ENCODE measurements at regions not wholly inside any gene's neighbourhood (a gene's known extent, or its start where the extent isn't known, plus 50 kb on each side); places are given as distances from the start of the nearest gene placed in this dataset.

GRCh38 chr14:54177641-54178621 lies 218.9 kb upstream of the CDKN3 start:
- DNase-seq: no peak

- DNase-seq: no peak
Observed at GRCh38 chr14:54182419-54183045, 214.3 kb upstream of the CDKN3 start.

- no peak for DNase-seq
Observed at GRCh38 chr14:54186821-54187763, 209.7 kb upstream of the CDKN3 start.

- no peak for DNase-seq
Observed at GRCh38 chr14:54188064-54188666, 208.6 kb upstream of the CDKN3 start.

GRCh38 chr14:54189333-54189732 lies 207.5 kb upstream of the CDKN3 start:
- DNase-seq: no peak

GRCh38 chr14:54189748-54190354 lies 207.0 kb upstream of the CDKN3 start:
- no peak for DNase-seq

GRCh38 chr14:54191846-54192245 lies 205.0 kb upstream of the CDKN3 start:
- DNase-seq: no peak

- DNase-seq: no peak
Observed at GRCh38 chr14:54192610-54193009, 204.2 kb upstream of the CDKN3 start.

GRCh38 chr14:54193871-54194270 lies 202.9 kb upstream of the CDKN3 start:
- no peak for DNase-seq

- DNase-seq: no peak
Observed at GRCh38 chr14:54194501-54194900, 202.3 kb upstream of the CDKN3 start.

- DNase-seq: no peak
Observed at GRCh38 chr14:54197369-54197768, 199.4 kb upstream of the CDKN3 start.

GRCh38 chr14:54200726-54201125 lies 196.1 kb upstream of the CDKN3 start:
- no peak for DNase-seq

GRCh38 chr14:54202288-54202687 lies 194.5 kb upstream of the CDKN3 start:
- no peak for DNase-seq

- no peak for DNase-seq
Observed at GRCh38 chr14:54206516-54206915, 190.3 kb upstream of the CDKN3 start.

GRCh38 chr14:54207075-54207474 lies 189.7 kb upstream of the CDKN3 start:
- DNase-seq: no peak

GRCh38 chr14:54207476-54208462 lies 189.0 kb upstream of the CDKN3 start:
- no peak for DNase-seq

- no peak for DNase-seq
Observed at GRCh38 chr14:54208751-54209150, 188.1 kb upstream of the CDKN3 start.

- no peak for DNase-seq
Observed at GRCh38 chr14:54209511-54210250, 187.1 kb upstream of the CDKN3 start.

- no peak for DNase-seq
Observed at GRCh38 chr14:54211551-54212308, 185.1 kb upstream of the CDKN3 start.

Measured in NCI-H2029 (cell line).